CD4-positive, alpha-beta T cell treated with Interleukin-4 for 1 hour (primary cell): ENCODE measurements at regions not wholly inside any gene's neighbourhood (a gene's known extent, or its start where the extent isn't known, plus 50 kb on each side); places are given as distances from the start of the nearest gene placed in this dataset.
"Not testable (repeated sequence)": the region's sequence is repeated elsewhere in the genome, so short reads cannot be mapped to it uniquely, and the experiment has no call there.

Experiments
- DNase-seq, 2 donors: peaks; one replicate each; pipeline ENCODE4 v3.0.0-alpha.2; 2020 to 2022

- no peak for DNase-seq
These were observed 126.0 kb upstream of the PZP start for GRCh38 chr12:9334041-9334692.

- DNase-seq: no peak
These were observed 125.0 kb upstream of the PZP start for GRCh38 chr12:9333161-9333560.

DNA sequence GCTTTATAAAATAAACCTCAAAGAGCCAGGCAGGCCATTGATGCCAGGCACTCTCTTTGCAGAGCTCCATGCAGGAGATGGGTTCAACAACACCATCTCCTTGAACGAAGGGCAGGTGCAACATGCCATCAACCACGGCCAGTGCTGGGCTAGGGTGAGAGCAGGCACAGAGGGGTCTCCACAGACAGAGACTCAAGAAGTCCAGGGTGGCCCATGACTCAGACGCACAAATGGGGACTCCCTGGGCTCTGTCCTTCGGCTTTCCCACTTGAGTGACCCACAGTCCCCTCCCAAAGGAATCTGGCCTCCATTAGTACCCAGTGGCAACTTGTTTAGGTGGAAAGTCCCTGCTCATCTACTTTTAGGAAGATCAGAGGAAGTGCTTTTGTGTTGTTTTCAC, 124.4 kb upstream of the PZP start:
- no peak for DNase-seq

GRCh38 chr12:9331218-9331626, 123.0 kb upstream of the PZP start:
- peak; percentile 70 to 76 for DNase-seq

DNA sequence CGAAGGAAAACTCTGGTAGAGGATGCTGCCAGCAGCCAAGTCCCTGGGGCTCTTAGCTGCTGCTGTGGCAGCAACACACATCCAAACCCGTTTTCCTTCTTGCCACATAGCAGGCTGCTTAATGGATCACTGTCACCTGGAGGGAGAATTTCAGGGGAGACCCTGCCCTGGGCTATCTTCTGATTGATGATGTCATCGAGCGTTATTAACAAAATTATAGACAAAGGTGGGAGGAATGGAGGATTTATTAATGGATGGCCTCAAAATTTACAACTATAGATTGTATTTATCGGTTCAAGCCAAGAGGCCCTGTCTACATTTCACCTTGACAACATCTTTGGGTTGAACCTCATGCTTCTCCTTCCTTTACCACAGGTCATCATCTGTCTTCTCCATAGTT, 120.8 kb upstream of the PZP start:
- DNase-seq: no peak

DNA sequence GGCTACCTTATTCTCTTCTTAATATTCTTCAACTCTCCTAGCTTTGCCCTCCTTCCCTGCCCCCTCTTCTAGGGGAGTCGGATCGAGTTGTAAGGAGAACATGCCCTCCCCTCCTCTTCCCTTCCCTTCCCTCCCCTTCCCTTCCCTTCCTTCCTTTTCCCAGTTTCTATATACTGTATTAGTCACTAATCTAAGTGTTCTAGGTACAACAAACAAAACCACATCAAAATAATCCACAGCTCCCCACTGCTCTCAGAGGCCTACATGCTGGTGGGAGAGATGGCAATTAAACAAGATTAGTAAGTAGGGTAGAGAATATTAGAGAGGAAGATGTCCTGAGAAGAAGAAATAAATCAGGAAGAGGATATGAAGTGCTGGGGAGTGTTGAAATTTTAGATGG, 119.9 kb upstream of the PZP start:
- no peak for DNase-seq

- no peak for DNase-seq
These were observed 119.1 kb upstream of the PZP start for GRCh38 chr12:9327320-9327719.

- not testable (repeated sequence) for DNase-seq
These were observed 118.7 kb upstream of the PZP start for GRCh38 chr12:9326849-9327248.

GRCh38 chr12:9326085-9326484, 117.9 kb upstream of the PZP start:
- no peak for DNase-seq

GRCh38 chr12:9325471-9325870, 117.3 kb upstream of the PZP start:
- DNase-seq: no peak

GRCh38 chr12:9324782-9325181, 116.6 kb upstream of the PZP start:
- no peak for DNase-seq

DNA sequence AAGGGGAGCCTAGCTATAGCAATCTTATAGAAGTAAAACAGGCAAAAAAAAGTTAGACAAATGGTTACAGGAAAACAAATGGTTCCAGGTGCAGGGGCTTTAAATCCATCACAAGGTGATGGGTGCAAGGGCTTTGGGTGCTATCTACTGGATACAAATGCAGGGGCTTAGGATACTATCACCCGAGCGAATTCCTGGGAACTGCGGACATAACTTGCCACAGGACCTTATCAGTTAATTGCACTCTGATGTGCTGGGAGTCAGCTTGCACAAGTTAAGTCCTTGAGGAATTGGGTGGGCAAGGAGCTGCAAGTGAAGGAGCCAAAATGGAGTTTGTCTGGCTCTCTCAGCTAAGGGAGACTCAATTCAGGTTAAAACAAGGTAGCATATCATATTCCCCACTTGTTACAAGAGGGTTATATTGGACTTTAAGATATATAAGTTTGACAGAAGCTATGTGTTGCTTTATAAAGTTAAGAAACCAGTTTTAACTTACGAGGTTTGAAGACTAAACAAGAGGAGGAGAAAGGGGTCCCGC, 115.0 kb upstream of the PZP start:
- no peak for DNase-seq

DNA sequence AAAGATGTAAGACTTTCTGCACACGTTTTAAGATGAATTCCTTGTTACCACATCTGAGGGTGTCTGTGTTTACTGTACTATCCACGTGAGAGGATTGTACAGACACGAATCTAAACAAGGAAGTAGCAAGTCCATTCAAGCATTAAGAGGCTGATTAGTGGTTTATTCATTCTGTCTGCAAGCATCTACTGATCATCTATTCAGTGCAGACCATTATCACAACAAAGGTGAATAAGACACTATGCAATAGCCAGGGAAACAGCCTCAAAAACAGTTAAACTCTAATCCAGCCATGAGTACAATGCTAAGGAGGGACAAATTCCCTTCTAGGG, 111.6 kb upstream of the PZP start:
- DNase-seq: no peak

GRCh38 chr12:9319044-9319841, 111.0 kb upstream of the PZP start:
- DNase-seq: no peak

DNA sequence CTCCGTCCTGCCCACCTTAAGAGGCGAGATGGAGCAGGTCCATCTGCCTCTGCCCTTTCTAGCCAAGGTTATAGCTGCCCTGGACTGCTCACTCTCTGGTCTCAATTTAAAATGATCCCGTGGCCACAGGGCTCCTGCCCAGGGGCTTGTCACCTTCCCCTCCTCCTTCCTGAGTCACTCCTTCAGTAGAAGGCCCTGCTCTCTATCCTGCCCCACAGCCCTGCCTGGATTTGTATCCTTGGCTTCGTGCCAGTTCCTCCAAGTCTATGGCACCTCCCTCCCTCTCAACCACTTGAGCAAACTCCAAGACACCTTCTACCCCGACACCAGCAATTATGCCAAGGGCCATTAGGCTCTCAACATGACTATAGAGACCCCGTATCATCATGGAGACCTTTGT, 105.3 kb upstream of the PZP start:
- DNase-seq: not testable (repeated sequence)

- not testable (repeated sequence) for DNase-seq
These were observed 104.5 kb upstream of the PZP start for GRCh38 chr12:9312406-9313392.

GRCh38 chr12:9311454-9311853, 103.3 kb upstream of the PZP start:
- not testable (repeated sequence) for DNase-seq

DNA sequence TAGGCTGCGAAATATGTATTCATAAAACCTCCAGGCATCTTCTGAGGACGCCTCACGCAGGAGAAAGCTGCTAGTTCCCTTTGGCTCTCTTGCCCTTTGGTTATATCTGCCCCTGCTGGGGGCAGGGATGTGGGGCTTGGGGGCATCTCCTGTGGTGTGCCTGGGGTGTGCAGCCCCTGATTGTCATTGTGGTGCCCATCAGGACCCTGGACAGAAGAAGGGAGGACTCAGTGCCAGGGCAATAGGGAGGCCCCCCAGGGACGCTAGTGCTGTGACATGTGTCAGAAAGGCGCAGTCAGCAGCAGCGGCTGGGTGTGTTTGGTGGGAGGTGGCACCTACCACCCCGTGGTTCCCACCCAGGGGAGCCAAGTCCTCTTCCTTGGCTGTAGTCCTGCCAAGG, 102.5 kb upstream of the PZP start:
- DNase-seq: not testable (repeated sequence)

DNA sequence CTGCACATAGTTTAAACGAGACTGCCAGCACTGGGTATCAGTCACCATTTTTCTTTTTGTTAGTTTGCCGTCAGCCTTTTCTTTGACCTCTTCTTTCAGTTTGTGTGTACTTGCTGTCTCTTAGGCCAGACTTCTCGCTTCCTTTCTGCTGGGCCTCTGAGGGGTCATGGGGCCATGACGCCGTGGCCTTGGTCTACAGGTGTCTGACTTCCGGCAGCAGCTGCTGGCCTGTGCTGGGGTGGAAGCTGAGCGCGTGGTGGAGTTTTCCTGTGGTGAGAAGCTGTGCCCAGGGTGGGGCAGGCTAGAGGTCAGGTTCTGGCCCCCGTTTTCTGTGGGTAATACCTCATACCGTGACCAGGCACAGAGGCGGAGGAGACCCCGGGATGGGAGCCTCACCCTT, 101.6 kb upstream of the PZP start:
- not testable (repeated sequence) for DNase-seq

- DNase-seq: not testable (repeated sequence)
These were observed 100.5 kb upstream of the PZP start for GRCh38 chr12:9308745-9309144.

GRCh38 chr12:9308163-9308562, 100.0 kb upstream of the PZP start:
- DNase-seq: not testable (repeated sequence)

DNA sequence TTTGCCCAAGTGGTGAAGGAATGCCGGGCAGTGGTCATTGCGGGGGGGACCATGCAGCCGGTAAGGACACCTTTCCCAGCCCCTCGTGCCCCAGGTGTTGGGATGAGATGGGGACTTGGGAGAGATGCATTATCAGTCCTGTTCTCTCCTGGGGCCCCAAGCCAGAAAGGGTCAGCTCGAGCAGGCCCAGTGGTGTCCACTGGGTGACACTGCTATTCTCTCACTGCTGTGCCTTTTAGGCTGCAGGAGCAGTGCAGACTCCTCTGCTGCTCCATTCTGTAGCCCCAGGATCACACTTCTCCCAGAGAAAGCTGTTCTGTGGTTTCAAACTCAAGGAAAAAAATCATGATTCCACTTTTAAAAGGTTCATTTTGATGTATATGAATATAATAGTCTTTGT, 99.1 kb upstream of the PZP start:
- DNase-seq: not testable (repeated sequence)

DNA sequence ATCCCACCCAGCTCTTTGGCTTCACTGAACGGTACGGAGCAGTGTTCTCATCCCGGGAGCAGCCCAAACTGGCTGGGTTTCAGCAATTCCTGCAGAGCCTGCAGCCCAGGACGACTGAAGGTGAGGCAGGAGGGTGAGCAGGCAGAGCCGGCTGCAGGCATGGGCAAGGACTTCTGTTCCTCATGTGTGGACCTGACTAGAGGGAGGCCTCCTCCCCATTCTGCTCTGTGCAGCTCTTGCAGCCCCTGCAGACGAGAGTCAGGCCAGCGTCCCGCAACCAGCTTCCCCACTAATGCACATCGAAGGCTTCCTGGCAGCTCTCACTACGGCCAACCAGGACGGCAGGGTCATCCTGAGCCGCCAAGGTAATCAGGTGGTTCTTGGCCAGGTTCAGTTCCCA, 97.8 kb upstream of the PZP start:
- not testable (repeated sequence) for DNase-seq
